Tibial nerve (tissue), 4 donors: ENCODE measurements at regions not wholly inside any gene's neighbourhood (a gene's known extent, or its start where the extent isn't known, plus 50 kb on each side); places are given as distances from the start of the nearest gene placed in this dataset.
A peak's percentile ranks its signal among the peaks of the same experiment; 100 is the strongest.

Experiments used
- DNase-seq, 2 donors: peaks; one replicate each; pipeline ENCODE4 v3.0.0-alpha.2; 2019; ENCODE audit warnings: low spot score in 2 of 2
- H3K27ac ChIP-seq, 4 donors: fragments of 200-600 bp; sonication (generic) in 3 of 4; one replicate each; pipeline ENCODE4 v1.5.1; 2017 to 2019; ENCODE audit warnings: mild to moderate bottlenecking in 1 of 4
- H3K27me3 ChIP-seq, 2 donors: fragments of 200-600 bp; sonication (generic) in 1 of 2; one replicate each; pipeline versions ENCODE4 v1.5.1 to v1.6.0; 2017 to 2019
- H3K36me3 ChIP-seq, 3 donors: fragments of 200-600 bp; sonication (generic); one replicate each; pipeline ENCODE4 v1.5.1; 2018 to 2019
- H3K4me1 ChIP-seq, 4 donors: fragments of 200-600 bp; sonication (generic) in 3 of 4; one replicate each; pipeline ENCODE4 v1.5.1; 2017 to 2019
- H3K4me3 ChIP-seq, 4 donors: fragments of 200-600 bp; sonication (generic) in 3 of 4; one replicate each; pipeline ENCODE4 v1.5.1; 2017 to 2019; ENCODE audit warnings: mild to moderate bottlenecking in 1 of 4, moderate library complexity in 1 of 4
- H3K9me3 ChIP-seq, 4 donors: fragments of 200-600 bp; sonication (generic) in 3 of 4; one replicate each; pipeline ENCODE4 v1.5.1; 2017 to 2019
- EP300 ChIP-seq, 2 donors: sonication (generic); formaldehyde crosslinking; IDR thresholded peaks; one replicate each; pipeline ENCODE4 v1.6.1; 2017; ENCODE audit warnings: antibody characterized with exemption in 2 of 2, mild to moderate bottlenecking in 1 of 2
- POLR2A ChIP-seq, 2 donors: fragments of 450-650 bp; IDR thresholded peaks; one replicate each; pipeline ENCODE4 v1.6.1; 2017; ENCODE audit warnings: antibody characterized with exemption in 2 of 2, mild to moderate bottlenecking in 2 of 2, moderate library complexity in 2 of 2
- WGBS, 2 donors: methylation state at CpG; one replicate each; pipeline ENCODE4 v1.1.5; 2018; 5-methylcytosine and 5-hydroxymethylcytosine counted together
- TF ChIP-seq, protein P1 (sequence below), 5 experiments: fragments of 200-600 bp in 3 of 5; fragments of 450-650 bp in 2 of 5; sonication (generic) in 3 of 5; IDR thresholded peaks; one replicate each; pipeline ENCODE4 v1.5.1; 2016 to 2019; ENCODE audit warnings: antibody characterized with exemption in 5 of 5, mild to moderate bottlenecking in 3 of 5, moderate library complexity in 2 of 5

DNA sequence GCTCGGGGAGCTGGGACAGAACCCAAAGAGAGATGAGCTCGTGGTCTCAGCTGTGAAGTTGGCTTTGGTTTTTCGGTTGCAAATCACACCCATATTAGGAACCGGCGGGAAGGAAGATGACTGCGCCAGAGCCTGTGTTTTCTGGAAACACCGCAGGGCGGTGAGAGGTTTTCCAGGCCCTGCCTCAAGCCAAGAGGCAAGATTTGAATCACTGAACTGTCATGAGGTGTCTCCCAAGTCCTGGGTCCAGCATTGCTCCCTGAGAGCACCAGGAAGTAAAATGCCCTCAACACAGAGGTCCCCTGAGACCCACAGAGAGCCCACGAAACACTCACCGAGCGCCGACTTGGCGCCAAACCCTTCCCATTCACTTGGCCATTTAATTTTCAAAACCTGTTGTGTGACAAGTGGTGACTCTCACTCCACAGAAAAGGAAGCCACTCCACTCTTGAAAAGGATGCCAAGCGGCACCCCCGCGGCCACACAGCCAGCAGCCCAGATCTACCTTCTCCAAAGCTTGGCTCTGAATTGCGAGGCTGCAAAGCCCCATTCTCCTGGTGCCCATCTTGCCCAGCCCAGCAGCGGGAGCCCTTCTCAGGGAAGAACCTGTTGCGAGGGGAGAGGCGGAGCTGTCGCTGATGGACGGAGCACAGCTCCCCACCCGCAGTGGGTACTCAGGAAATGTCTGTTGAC is 99.0 kb upstream of the RUNX3 start:
- TF ChIP-seq POLR2A (IDR thresholded peaks at IDR 0.05): no peak
- TF ChIP-seq, protein P1, sequence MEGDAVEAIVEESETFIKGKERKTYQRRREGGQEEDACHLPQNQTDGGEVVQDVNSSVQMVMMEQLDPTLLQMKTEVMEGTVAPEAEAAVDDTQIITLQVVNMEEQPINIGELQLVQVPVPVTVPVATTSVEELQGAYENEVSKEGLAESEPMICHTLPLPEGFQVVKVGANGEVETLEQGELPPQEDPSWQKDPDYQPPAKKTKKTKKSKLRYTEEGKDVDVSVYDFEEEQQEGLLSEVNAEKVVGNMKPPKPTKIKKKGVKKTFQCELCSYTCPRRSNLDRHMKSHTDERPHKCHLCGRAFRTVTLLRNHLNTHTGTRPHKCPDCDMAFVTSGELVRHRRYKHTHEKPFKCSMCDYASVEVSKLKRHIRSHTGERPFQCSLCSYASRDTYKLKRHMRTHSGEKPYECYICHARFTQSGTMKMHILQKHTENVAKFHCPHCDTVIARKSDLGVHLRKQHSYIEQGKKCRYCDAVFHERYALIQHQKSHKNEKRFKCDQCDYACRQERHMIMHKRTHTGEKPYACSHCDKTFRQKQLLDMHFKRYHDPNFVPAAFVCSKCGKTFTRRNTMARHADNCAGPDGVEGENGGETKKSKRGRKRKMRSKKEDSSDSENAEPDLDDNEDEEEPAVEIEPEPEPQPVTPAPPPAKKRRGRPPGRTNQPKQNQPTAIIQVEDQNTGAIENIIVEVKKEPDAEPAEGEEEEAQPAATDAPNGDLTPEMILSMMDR (IDR thresholded peaks at IDR 0.05): no peak
- no peak for TF ChIP-seq EP300 (IDR thresholded peaks at IDR 0.05)

DNA sequence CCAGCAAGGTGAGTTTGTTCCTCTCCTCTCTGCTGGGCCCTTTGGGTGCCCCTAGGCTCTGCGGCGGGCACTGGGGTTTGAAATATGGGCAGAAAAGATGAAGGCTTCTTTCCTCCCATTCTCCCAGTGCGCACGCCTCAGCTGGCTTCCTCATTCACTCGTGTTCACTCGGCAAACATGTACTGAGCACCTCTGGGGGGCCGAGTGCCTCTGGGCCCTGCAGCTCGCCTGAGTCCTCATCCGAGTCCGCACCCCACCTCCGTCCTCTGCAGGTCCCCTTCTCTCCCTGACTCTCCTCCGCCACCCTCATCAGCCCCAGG is 98.5 kb upstream of the RUNX3 start:
- Histone ChIP-seq H3K9me3 (no peaks in the 10 kb centered on the region), H3K27ac (peak overlapping the region in 1 of 4 donors; percentile 53), H3K36me3 (no peaks in the 10 kb centered on the region), H3K27me3 (peaks cover 0 to 10% of the 10 kb centered on the region in 2 donors), H3K4me3 (no peak overlapping the region), H3K4me1 (peaks cover 0 to 24% (median 0%) of the 10 kb centered on the region in 4 donors)
- 85 to 88% methylated on average over 12 of the region's 12 CpGs for WGBS, 2 donors
- DNase-seq: no peak
- TF ChIP-seq EP300 (IDR thresholded peaks at IDR 0.05): no peak
- TF ChIP-seq, protein P1 (IDR thresholded peaks at IDR 0.05): no peak
- no peak for TF ChIP-seq POLR2A (IDR thresholded peaks at IDR 0.05)

More for the DNA sequence above, 99.0 kb upstream of the RUNX3 start:
- 78% methylated on average over 23 of the region's 23 CpGs for WGBS, 2 donors
- no peaks in the 10 kb centered on the region for H3K9me3 ChIP-seq
- no peaks in the 10 kb centered on the region for H3K36me3 ChIP-seq
- H3K4me1 ChIP-seq: peaks cover 0 to 24% (median 0%) of the 10 kb centered on the region in 4 donors
- H3K27ac ChIP-seq: peak overlapping the region in 1 of 4 donors; percentile 53
- peaks cover 0 to 10% of the 10 kb centered on the region in 2 donors for H3K27me3 ChIP-seq
- H3K4me3 ChIP-seq: no peak overlapping the region
- DNase-seq: no peak

DNA sequence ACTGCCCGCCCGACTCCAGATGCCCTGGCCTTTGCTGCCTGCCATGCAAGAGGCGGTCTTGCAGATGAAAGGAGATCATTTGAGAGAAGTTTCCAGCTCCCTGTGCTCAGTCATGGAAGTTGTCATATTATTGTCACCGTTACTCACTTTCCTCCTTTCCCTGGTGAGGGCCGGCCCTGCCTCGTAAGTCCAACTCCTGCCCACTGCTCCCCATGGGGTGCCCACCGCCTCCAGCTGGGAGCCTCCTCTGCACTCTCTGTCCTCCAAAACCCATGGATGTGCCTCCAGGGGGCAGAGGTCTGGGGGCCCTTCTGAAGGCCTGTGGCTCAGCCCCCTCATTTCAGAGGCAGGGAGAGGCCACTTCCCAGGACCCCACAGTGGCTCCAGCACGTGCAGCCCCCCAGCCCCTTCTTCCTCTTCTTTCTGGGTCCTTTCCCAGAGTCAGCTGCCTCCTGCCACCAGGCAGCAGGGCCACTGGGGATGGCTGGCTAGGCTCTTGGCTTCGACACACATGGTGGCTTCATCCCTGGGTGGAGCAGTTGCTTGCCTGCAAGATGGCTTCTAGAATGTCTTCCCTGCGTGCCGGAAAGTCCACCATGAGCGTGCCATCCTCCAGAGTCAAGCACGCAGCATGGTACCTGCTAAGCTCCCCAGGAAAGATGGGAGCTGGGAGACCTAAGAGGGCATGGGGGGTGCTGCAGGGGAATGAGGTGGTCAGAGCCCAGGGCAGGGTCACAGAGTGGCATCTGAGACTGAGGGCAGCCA is 97.9 kb upstream of the RUNX3 start:
- 69 to 78% methylated on average over 13 of the region's 13 CpGs for WGBS, 2 donors
- no peaks in the 10 kb centered on the region for H3K9me3 ChIP-seq
- H3K36me3 ChIP-seq: no peaks in the 10 kb centered on the region
- no peak overlapping the region for H3K4me3 ChIP-seq
- no peak overlapping the region for H3K27ac ChIP-seq
- H3K4me1 ChIP-seq: peaks cover 0 to 24% (median under 1%) of the 10 kb centered on the region in 4 donors
- TF ChIP-seq, protein P1 (IDR thresholded peaks at IDR 0.05): no peak
- no peak for DNase-seq
- H3K27me3 ChIP-seq: peaks cover 0 to 10% of the 10 kb centered on the region in 2 donors

DNA sequence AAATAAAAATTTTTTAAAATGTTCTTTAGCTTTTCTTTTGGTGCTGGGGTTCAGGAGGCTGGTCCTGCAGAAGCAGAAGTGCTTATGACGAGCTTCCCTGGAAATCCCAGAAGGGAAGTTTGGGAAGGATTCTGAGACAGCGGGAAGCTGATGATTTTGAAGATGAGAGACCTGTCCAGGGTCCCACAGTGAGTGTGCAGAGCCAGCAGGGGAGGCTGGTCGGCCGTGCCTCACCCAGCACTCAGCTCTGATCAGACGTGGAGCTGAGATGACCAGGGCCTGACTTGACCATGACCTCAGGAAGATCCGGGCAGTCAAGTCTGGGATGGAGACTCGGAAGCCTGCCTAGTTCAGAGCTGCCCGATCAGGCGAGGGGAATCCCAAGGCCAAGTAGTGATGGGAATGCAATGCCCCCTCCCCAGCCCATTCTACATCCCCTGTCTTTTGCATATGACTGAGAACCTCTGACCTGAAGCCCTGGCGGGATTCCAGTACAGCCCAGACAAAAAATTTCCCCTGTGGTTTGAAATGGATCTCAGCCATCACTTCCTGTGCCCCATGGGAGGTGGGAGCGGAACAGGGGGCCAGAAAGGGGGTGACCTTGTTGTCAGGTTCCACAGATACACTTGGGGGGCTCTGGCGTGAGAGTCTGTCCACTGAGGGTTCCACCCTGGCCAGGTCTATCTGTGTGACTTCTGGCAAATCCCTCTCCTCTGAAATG is 96.8 kb upstream of the RUNX3 start:
- WGBS, 2 donors: 28 to 35% methylated on average over 12 of the region's 12 CpGs
- no peak for DNase-seq

More for the DNA sequence above, 96.8 kb upstream of the RUNX3 start:
- Histone ChIP-seq H3K4me1 (peaks cover 0 to 22% (median 6%) of the 10 kb centered on the region in 4 donors), H3K36me3 (no peaks in the 10 kb centered on the region), H3K9me3 (no peaks in the 10 kb centered on the region), H3K27me3 (peaks cover 0 to 10% of the 10 kb centered on the region in 2 donors), H3K4me3 (no peak overlapping the region), H3K27ac (no peak overlapping the region)
- TF ChIP-seq, protein P1 (IDR thresholded peaks at IDR 0.05): no peak
- TF ChIP-seq POLR2A (IDR thresholded peaks at IDR 0.05): no peak
- TF ChIP-seq EP300 (IDR thresholded peaks at IDR 0.05): no peak
